NCI-H2029 (cell line): ENCODE measurements at regions not wholly inside any gene's neighbourhood (a gene's known extent, or its start where the extent isn't known, plus 50 kb on each side); places are given as distances from the start of the nearest gene placed in this dataset.
"Not testable (repeated sequence)": the region's sequence is repeated elsewhere in the genome, so short reads cannot be mapped to it uniquely, and the experiment has no call there.

Source experiments
- DNase-seq: peaks from one replicate; lab custom pipeline; 2025; lab: John Stamatoyannopoulos, UW

DNA sequence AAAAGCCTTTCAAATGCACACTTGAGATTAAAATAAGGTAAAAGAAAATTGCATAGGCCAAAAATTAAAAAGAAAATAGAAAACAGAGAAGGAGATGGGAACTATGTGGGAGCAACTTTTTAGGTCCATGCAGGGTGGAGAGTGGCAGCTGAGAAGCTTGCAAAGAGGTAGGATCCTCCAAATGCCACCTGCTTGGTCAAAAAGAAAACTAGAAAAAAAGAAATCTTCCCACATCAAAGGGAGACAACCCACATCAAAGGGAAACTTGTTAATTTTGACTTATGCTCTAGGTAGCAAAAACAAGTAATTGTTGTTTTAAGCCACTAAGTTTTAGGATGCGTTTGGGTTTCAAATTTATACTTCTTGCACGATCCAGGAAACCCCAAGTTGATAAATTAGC, 342.9 kb downstream of the IL20RB start:
- DNase-seq, result no peak

DNA sequence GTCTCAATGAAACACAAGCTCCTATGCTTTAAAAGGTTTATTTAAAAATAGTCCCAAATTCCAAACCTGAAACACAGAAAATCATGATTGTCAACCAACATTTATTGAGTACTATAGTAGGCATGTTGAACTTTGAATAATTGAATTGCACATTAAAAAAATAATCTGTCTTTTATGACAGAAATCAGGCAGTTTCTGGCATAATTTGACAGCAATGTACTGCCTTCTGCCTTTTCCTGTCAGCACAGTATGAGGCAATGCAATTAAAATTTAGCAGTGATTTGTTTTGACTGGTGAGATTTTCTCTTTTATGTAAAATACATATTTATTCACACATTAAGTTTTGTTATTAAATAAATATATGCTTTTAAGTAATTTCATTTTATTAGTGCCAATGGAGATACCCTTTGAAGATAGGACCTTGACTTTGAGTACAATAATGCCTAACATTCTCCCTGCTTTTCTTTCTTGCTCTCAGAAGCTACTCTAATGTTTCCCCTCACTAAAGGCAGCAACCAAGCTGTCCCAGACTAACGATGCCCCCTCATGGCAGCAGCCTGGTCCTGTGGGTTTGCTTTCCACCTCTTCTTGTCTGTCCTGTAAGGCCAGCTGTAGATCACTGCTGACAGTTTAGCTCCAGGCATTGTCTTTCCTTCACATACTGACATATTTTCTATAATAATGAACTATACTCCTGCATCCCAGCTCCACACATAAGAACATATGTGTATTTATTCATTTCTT, 346.7 kb downstream of the IL20RB start:
- no peak for DNase-seq

DNA sequence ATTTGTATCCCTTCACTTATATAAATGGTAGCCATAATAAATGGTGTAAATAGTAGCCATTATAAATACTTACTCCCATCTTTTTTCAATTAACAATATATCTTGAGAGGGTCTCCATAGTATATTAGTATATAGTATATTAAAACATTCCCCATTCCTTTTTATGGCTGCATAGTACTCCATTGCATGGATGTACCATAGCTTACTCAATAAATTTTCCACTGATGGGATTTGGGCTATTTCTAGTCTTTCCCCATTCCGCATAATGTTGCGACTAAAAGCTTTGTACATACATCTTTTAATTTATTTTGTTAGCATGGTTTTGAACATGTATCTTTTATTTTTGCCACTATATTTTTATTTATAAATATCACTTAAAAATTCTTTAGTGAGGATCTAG, 366.3 kb downstream of the IL20RB start:
- no peak for DNase-seq

DNA sequence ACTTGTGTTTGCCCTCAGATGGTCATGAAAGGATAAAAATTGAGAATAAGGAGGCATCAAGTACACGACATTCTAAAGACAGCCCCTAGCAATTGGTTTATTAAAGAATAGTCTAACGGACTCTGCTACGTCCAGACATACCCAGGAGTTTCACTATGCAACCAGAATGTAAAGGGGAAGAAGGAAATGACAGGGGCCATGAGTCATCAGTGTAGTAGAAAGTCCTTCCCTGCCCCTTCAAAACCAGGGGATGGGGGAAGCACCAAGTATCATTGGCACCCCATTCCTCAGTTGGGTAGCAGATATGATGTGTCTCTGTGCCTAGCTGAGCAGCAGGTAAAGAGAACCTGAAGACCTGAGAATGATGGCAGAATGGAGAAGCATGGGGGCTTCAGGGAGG, 367.4 kb downstream of the IL20RB start:
- DNase-seq, result no peak

DNA sequence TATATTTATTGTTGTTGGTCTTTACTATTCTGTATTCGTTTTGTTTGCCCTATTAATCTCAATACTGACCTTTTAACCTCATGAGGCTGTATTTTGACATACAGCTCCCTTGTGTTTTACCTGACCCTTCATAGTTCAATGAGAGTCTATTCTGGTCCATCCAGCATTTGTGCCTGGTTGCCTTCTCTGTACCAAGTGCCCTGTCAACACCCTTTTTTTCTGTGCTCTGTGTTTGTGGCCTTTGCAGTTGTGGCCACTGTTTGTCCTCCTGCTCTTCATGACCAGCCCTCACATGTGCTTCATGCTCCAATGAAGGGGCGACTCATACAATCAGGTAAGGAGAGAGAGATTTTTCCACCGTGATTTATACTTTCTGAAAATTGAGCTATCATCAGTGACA, 368.2 kb downstream of the IL20RB start:
- no peak for DNase-seq

DNA sequence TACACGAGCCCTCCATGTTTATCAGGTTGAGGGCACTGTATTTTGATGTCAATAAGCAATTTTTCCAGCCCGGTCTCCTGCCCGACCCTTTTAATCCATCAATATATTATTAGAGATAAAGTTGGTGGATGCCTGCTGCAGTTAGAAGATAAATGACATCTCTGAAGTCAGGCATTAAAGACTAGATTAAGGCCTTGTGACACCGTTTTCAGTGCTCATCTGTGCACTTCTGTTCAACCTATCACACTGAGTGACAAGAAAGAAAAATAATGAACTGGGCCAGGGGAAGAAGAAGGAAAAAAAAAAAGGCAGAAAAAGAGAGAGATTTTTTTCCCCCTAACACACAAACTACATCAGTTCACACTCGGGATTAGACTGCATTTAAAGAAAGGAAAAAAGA, 371.8 kb downstream of the IL20RB start:
- no peak for DNase-seq

DNA sequence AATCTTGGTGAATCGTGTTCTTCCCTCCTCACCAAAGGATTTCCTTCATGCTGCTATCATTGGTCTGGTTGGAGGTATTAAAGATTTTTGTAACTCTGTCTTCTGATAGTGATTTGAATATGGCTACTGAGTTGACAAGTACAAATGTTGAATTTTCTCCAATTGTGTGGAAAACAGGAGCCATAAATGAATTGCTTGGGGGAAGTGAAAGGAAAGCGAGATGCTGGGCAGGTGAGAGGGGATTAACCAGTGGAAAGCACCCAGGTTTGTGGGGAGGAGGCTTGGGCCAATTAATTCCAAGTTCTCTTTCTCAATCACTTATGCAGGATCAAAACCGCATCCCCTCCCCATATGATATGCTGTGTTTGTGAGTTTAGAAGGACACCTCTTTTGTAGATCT, 372.5 kb downstream of the IL20RB start:
- no peak for DNase-seq

DNA sequence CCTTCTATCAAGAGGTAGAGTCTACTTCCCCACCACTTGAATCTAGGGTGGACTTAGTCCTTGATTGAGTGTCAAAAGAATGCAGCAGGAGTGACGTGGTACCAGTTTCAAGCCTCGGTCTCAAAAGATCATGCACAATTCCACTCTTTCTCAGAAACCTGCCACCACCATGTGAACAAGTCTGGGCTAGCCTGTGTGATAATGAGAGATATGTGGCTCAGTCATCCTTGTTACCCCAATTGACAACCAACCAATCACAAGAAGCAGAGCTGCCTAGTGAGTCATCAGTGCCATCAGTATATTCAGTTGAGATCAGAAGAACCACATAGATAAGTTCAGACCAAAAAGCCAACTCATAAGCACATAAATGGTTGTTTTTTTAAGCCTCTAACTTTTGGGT, 374.5 kb downstream of the IL20RB start:
- DNase-seq, result no peak

DNA sequence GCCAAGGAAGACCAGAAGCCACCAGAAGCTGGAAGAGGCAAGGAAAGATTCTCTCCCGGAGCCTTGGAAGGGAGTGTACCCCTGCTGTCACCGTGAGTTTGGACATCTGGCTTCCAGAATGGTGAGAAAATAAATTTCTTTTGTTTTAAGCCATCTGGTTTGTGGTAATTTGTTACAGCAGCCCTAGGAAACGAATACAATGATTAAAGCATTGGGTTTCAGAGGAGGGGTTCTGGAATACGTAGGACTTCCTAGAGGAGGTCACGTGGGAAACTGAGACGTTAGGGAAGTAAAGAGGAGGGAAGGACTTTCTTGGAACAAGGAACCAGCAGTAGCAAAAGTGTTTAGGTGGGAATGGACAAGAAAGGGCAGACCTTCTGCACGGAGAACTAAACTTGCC, 377.7 kb downstream of the IL20RB start:
- no peak for DNase-seq

DNA sequence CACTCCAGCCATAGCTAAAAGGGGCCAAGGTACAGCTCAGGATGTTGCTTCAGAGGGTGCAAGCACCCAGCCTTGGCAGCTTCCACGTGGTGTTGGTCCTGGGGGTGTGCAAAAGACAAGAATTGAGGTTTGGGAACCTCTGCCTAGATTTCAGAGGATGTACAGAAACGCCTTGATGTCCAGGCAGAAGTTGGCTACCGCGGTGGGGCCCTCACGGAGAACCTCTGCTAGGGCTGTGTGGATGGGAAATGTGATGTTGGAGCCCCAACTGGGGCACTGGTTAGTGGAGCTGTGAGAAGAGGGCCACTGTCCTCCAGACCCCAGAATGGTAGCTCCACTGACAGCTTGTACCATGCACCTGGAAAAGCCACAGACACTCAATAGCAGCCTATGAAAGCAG, 380.6 kb downstream of the IL20RB start:
- not testable (repeated sequence) for DNase-seq

DNA sequence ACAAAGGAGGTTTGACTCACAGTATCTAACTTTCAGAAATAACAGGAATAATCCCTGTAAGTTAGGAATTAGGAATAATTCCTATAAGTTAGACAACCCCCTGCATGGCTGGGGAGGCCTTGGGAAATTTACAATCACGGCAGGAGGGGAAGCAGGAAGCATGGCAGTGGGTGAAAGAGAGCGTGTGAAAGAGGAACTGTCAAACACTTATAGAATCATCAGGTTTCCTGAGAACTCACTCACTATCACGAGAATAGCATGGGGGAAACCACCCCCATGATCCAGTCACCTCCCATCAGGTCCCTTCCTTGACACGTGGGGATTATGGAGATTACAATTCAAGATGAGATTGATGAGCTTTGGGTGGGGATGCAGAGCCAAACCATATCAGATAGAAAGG, 385.5 kb downstream of the IL20RB start:
- DNase-seq, result no peak

DNA sequence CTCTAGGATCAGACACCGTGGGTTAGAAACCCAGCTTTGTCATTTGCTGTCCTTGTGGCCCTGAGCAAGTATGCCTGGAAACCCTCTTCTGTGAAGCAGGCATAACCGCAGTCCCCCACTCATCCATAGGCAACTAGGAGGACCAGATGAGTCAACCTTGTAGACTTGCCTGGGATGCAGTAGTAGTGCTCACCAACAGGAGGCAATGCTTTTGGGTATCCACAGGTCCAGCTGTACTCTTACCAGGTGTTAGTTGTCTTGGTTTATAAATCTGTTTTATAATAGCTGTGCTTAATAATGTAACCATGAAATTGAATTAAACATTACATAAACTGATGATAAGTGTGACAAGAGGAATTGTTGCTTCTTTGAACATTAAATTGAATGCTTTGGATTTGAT, 389.3 kb downstream of the IL20RB start:
- no peak for DNase-seq

DNA sequence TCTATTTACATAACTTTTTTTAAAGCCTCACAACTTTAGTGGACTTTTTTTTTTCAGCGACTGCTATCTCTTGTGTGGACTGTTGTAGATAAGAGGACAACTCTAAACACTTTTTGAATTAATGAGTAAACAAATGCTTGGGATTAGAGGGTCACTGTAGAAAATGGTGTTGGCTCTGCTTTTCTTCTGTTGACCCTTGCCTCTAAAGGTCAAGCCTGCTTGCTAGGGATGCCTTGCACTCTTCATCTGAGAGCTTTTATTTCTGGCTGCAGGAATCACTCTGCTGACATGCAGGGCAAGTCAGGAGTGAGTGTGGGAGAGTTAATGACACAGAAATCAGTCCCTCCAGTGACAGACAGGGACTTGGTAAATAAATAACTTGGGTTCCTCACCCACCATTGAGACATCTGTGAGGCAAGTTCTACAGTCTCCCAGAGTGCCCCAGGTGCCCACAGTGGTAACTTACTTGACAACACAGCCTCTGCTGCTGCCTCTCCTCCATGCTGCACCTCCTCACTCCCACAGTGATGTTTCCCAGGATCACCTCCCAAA, 390.1 kb downstream of the IL20RB start:
- DNase-seq, result no peak

DNA sequence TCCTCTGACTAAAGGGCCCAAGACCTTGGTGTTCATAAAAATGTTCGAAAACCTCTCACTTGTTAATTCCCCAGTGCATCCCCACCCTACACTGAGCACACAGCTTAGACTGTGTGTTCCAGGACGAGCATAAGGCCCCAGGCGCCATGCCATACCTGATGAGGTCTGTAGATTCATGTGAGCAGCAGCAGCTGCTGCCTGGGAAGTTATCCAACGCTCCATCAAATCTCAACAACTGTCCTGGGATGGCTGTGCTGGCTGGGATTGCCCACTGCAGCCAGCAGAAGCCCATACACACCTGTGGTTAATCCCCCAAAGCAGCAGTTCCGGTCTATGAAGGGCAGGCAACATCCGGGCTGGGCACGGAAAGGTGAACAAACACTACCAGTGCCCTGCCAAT, 391.2 kb downstream of the IL20RB start:
- DNase-seq, result no peak

DNA sequence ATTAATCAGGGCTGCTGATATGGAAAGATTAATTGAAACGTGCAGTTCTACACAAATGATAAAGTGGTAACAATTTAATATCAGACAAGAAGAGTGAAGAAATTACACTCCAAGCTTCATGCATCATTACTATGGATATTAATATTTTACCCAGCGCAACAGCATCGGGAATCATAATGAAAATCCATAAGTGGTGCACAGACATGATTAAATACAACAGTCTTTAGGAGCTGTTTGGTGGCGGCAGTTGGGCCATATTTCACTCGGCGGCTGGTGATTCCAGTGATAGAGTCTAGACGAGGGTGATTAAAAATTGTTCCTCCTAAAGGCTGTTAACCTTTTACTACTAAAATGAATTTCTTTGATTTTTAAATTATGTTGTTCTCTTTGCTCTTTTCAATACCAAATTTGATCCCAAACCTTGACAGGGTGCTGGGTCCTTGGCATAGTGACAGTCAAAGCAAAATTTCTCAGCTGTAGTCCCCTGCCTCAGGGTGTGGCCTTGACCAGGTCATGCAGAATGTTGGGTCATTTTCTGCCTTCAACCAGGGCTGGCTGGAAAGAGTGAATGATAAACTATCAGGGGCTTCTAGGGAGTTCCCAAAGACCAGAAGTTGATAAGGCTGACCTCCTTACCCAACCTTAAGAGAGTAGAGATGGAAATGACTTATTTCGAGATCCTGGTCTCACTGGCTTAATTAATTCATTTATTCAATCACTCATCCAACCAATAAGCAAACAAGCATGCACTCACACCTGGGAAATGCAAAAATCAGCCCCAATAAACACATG, 392.0 kb downstream of the IL20RB start:
- no peak for DNase-seq

DNA sequence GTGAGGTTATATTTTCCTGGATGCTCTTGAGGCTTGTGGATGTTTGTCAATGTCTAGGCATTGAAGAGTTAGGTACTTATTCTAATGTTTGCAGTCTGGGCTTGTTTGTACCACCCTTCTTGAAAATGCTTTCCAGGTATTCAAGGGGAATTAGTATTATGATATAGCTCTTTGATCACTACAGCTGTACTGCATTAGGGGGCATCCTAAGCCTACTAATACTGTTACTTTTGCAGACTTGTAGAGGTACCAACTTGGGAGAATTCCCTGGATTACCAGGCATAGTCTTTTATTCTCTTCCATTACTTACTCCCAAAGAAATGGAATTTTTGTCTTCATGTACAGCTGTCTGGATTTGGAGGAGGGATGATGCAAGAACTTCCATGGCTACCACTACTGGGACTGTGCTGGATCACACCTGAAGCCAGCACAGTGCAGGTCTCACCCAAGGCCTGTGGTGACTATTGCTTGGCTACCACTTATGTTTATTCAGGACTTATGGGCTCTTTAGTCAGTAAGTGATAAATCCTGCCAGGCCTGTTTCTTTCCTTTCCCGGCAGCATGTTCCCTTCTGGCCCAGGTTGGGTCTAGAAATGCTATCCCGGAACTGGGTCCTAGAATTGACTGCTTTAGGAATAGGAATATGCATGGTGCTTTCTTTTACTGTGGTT, 402.9 kb downstream of the IL20RB start:
- no peak for DNase-seq

DNA sequence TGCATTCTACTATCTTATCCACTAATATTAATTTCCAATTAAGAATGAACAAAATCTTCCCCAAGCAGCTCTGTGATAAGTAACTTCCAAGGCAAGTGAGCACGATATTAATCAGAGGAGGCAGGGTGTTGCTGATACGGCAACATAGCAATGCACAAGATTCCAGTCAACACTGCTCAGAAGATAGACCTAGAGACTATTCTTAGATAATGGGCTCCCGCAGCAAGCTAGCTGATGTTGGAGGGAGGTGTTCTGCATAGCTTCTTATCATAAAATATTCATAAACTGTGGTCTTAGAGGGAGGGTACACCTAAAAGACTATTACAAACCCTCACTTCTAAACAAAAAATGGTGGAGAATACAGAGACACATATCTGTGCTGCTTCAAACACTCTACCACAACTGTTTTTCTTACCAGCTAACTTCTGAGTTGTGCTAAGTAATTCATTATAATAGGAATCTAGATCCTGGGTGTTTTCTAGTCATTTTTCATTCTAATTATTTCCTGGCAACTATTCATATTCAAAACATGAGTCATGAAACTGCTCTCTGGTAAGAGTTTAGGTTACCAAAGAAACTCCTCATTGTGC, 382.0 kb upstream of the SOX14 start:
- no peak for DNase-seq

DNA sequence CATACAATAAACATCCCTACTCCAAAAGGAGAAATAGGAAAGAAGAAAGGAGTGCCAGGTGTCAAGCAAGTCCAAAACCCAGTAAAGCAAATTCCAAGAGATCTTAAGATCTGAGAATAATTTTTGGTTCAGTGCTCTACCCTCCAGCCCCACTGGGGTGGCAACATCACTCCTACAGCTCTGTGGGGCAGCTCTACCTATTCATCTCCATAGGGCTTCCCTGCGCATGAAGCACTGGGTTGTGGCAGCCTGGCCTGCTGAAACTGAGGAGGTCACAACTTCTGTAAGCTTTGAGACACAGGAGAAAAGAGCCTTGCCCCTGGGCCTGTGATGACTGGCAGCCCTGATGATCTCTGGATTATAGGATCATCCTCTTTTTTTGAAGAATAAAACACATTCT, 378.2 kb upstream of the SOX14 start:
- DNase-seq, result no peak

DNA sequence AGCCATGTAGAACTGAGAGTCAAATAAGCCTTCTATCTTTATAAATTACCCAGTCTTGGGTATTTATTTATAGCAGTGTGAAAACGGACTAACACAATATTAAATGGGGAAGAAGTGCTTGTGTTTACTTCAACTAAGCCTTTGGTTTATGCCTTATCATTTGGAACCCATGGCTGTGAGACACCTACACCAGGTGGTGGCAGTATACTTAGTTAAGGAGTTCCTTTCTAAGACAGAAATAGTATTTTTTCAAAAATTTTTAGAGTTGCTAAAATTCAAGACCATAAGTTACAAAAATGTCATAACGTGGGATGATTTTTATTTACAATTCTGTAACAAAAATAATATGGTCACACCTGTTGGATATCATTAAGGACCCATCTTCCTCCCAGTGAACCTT, 354.5 kb upstream of the SOX14 start:
- no peak for DNase-seq

DNA sequence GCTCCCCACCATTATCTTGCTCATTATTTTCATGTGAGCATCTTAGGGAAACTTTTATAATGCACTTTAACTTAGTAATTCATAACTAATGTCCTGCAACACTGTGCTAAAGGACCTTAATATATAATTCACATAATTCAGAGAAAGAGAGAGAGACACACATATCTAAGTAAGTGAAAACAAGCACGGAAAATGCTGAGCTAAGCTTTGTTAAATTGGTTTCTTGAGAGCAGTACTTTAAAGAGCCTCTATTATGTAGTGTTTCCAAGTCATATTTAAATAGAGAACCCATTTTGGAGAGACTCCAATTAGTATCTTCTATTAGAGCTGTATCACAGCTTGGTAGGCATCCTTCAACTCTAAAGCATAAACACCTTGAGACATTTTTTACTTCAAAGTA, 354.1 kb upstream of the SOX14 start:
- no peak for DNase-seq

DNA sequence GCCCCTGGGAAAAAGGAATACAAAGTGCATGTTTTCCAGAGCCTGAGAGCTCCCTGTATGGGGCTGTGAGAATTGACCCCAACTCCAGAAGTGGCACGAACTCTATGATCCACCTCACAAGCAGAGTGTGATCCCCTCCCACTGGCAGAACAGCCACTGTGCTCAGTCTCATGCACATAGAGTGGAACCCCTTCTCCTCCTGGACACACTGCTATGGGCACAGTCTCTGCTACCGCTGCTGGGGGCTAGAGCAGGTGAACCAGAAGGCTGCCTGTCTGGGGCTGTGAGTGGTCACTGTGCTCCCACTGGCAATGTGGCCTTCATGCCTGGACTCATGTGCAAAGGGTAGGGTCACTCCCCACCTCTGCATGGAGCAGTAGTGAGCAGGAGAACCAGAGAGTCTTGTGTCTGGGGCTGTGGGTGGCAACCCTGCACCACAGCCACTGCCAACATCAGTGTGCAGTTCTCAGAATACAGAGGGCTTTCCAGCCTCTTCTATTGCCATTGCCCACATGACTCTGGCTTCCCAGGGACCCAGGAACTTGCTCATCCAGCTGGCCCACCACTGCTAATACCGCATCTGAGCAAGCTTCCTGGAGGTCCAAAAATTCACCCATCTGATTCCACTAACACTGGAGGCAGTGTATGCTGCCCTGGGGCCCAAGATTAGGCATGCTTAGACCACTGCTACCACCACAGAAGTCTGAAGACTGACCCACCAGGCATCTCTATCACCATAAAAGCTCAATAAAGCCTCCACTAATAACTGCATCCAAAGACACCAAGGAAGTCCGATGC, 343.7 kb upstream of the SOX14 start:
- DNase-seq, result no peak

DNA sequence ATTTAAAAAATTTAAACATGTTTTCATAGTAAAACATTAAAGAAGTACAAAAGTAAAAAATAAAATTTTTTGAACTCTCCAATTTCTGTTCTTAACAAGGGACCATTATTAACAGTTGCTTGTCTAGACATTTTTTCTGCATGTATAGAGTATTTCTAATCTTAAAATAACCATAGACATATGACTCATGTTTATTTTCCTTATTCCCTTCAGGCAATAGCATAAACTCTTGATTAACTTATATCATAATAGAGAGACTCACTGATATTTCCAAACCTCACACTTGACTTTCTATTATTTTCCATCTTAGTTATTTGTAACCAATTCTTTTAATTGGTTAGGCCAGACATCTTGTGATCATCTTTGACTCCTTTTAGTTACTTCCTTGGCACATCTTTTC, 325.6 kb upstream of the SOX14 start:
- no peak for DNase-seq
